ENCODE measurements at regions not wholly inside any gene's neighbourhood (a gene's known extent, or its start where the extent isn't known, plus 50 kb on each side); places are given as distances from the start of the nearest gene placed in this dataset.

GRCh38 chr3:153889905-153890334, 231.3 kb upstream of the ARHGEF26 start:
- Mint-ChIP-seq H3K4me3 (no peak overlapping the region), H3K27me3 (no peaks in the 10 kb centered on the region), H3K9me3 (no peaks in the 10 kb centered on the region), H3K36me3 (no peaks in the 10 kb centered on the region), H3K4me1 (no peaks in the 10 kb centered on the region), H3K27ac (no peak overlapping the region)
- no peak for DNase-seq

- Mint-ChIP-seq H3K4me1 (no peaks in the 10 kb centered on the region), H3K27me3 (no peaks in the 10 kb centered on the region), H3K4me3 (no peak overlapping the region), H3K27ac (no peak overlapping the region), H3K9me3 (no peaks in the 10 kb centered on the region), H3K36me3 (no peaks in the 10 kb centered on the region)
- no peak for DNase-seq
Measured at GRCh38 chr3:153892126-153892525, 229.1 kb upstream of the ARHGEF26 start.

- no peak overlapping the region for H3K4me3 Mint-ChIP-seq
- no peak overlapping the region for H3K27ac Mint-ChIP-seq
- DNase-seq: no peak
- H3K36me3 Mint-ChIP-seq: no peaks in the 10 kb centered on the region
- H3K4me1 Mint-ChIP-seq: no peaks in the 10 kb centered on the region
- H3K9me3 Mint-ChIP-seq: no peaks in the 10 kb centered on the region
- peaks cover 3% of the 10 kb centered on the region for H3K27me3 Mint-ChIP-seq
Measured at GRCh38 chr3:153894857-153895256, 226.3 kb upstream of the ARHGEF26 start.

- peaks cover 3% of the 10 kb centered on the region for H3K27me3 Mint-ChIP-seq
- no peak for DNase-seq
- H3K4me1 Mint-ChIP-seq: no peaks in the 10 kb centered on the region
- no peaks in the 10 kb centered on the region for H3K9me3 Mint-ChIP-seq
- H3K4me3 Mint-ChIP-seq: no peak overlapping the region
- H3K27ac Mint-ChIP-seq: no peak overlapping the region
- no peaks in the 10 kb centered on the region for H3K36me3 Mint-ChIP-seq
Measured at GRCh38 chr3:153896197-153896596, 225.0 kb upstream of the ARHGEF26 start.

GRCh38 chr3:153897025-153897723, 224.0 kb upstream of the ARHGEF26 start:
- no peaks in the 10 kb centered on the region for H3K4me1 Mint-ChIP-seq
- no peaks in the 10 kb centered on the region for H3K36me3 Mint-ChIP-seq
- DNase-seq: no peak
- peaks cover 3% of the 10 kb centered on the region for H3K27me3 Mint-ChIP-seq
- no peak overlapping the region for H3K4me3 Mint-ChIP-seq
- no peak overlapping the region for H3K27ac Mint-ChIP-seq
- no peaks in the 10 kb centered on the region for H3K9me3 Mint-ChIP-seq

GRCh38 chr3:153897842-153898241, 223.3 kb upstream of the ARHGEF26 start:
- no peak overlapping the region for H3K4me3 Mint-ChIP-seq
- no peaks in the 10 kb centered on the region for H3K9me3 Mint-ChIP-seq
- DNase-seq: no peak
- no peaks in the 10 kb centered on the region for H3K36me3 Mint-ChIP-seq
- H3K4me1 Mint-ChIP-seq: no peaks in the 10 kb centered on the region
- peaks cover 7% of the 10 kb centered on the region for H3K27me3 Mint-ChIP-seq
- no peak overlapping the region for H3K27ac Mint-ChIP-seq

GRCh38 chr3:153901152-153901551, 220.0 kb upstream of the ARHGEF26 start:
- no peak for DNase-seq
- H3K9me3 Mint-ChIP-seq: peaks cover 3% of the 10 kb centered on the region
- no peak overlapping the region for H3K4me3 Mint-ChIP-seq
- H3K27ac Mint-ChIP-seq: no peak overlapping the region
- H3K36me3 Mint-ChIP-seq: no peaks in the 10 kb centered on the region
- H3K27me3 Mint-ChIP-seq: peaks cover 7% of the 10 kb centered on the region
- H3K4me1 Mint-ChIP-seq: no peaks in the 10 kb centered on the region

GRCh38 chr3:153901991-153902390, 219.2 kb upstream of the ARHGEF26 start:
- Mint-ChIP-seq H3K27me3 (peaks cover 7% of the 10 kb centered on the region), H3K9me3 (peaks cover 3% of the 10 kb centered on the region), H3K4me3 (no peak overlapping the region), H3K4me1 (no peaks in the 10 kb centered on the region), H3K27ac (no peak overlapping the region), H3K36me3 (no peaks in the 10 kb centered on the region)
- no peak for DNase-seq

GRCh38 chr3:153903430-153903829, 217.8 kb upstream of the ARHGEF26 start:
- Mint-ChIP-seq H3K4me1 (no peaks in the 10 kb centered on the region), H3K27me3 (peaks cover 7% of the 10 kb centered on the region), H3K27ac (no peak overlapping the region), H3K36me3 (no peaks in the 10 kb centered on the region), H3K4me3 (no peak overlapping the region), H3K9me3 (peaks cover 3% of the 10 kb centered on the region)
- no peak for DNase-seq

- no peak overlapping the region for H3K27ac Mint-ChIP-seq
- H3K9me3 Mint-ChIP-seq: peaks cover 3% of the 10 kb centered on the region
- peaks cover 8% of the 10 kb centered on the region for H3K27me3 Mint-ChIP-seq
- DNase-seq: no peak
- H3K4me3 Mint-ChIP-seq: no peak overlapping the region
- no peaks in the 10 kb centered on the region for H3K4me1 Mint-ChIP-seq
- no peaks in the 10 kb centered on the region for H3K36me3 Mint-ChIP-seq
Measured at GRCh38 chr3:153906366-153906765, 214.8 kb upstream of the ARHGEF26 start.

GRCh38 chr3:153910387-153910786, 210.8 kb upstream of the ARHGEF26 start:
- Mint-ChIP-seq H3K4me3 (no peak overlapping the region), H3K27me3 (peaks cover 4% of the 10 kb centered on the region), H3K36me3 (no peaks in the 10 kb centered on the region), H3K4me1 (no peaks in the 10 kb centered on the region), H3K9me3 (no peaks in the 10 kb centered on the region), H3K27ac (no peak overlapping the region)
- no peak for DNase-seq

GRCh38 chr3:153911116-153911515, 210.1 kb upstream of the ARHGEF26 start:
- no peaks in the 10 kb centered on the region for H3K9me3 Mint-ChIP-seq

GRCh38 chr3:153919773-153920172, 201.4 kb upstream of the ARHGEF26 start:
- Mint-ChIP-seq H3K4me1 (no peaks in the 10 kb centered on the region), H3K27ac (no peak overlapping the region), H3K27me3 (peaks cover 4% of the 10 kb centered on the region), H3K9me3 (peaks cover 1% of the 10 kb centered on the region), H3K36me3 (no peaks in the 10 kb centered on the region), H3K4me3 (no peak overlapping the region)
- no peak for DNase-seq

More at GRCh38 chr3:153911116-153911515, 210.1 kb upstream of the ARHGEF26 start:
- DNase-seq: no peak
- Mint-ChIP-seq H3K4me1 (no peaks in the 10 kb centered on the region), H3K27ac (no peak overlapping the region), H3K36me3 (no peaks in the 10 kb centered on the region), H3K4me3 (no peak overlapping the region), H3K27me3 (peaks cover 4% of the 10 kb centered on the region)

GRCh38 chr3:153921826-153922225, 199.4 kb upstream of the ARHGEF26 start:
- Mint-ChIP-seq H3K27ac (no peak overlapping the region), H3K4me1 (no peaks in the 10 kb centered on the region), H3K9me3 (peaks cover 1% of the 10 kb centered on the region), H3K36me3 (no peaks in the 10 kb centered on the region), H3K4me3 (no peak overlapping the region), H3K27me3 (peaks cover 4% of the 10 kb centered on the region)
- DNase-seq: no peak

- Mint-ChIP-seq H3K27me3 (no peaks in the 10 kb centered on the region), H3K9me3 (no peaks in the 10 kb centered on the region), H3K4me1 (no peaks in the 10 kb centered on the region), H3K4me3 (no peak overlapping the region), H3K27ac (no peak overlapping the region), H3K36me3 (no peaks in the 10 kb centered on the region)
- no peak for DNase-seq
Measured at GRCh38 chr3:153925841-153926514, 195.2 kb upstream of the ARHGEF26 start.

- peaks cover 4% of the 10 kb centered on the region for H3K27me3 Mint-ChIP-seq
Measured at GRCh38 chr3:153927107-153927506, 194.1 kb upstream of the ARHGEF26 start.

More at GRCh38 chr3:153927107-153927506, 194.1 kb upstream of the ARHGEF26 start:
- Mint-ChIP-seq H3K4me3 (no peak overlapping the region), H3K4me1 (no peaks in the 10 kb centered on the region), H3K9me3 (no peaks in the 10 kb centered on the region), H3K36me3 (no peaks in the 10 kb centered on the region), H3K27ac (no peak overlapping the region)
- DNase-seq: no peak
